HG03175 (cell line): ENCODE measurements at regions not wholly inside any gene's neighbourhood (a gene's known extent, or its start where the extent isn't known, plus 50 kb on each side); places are given as distances from the start of the nearest gene placed in this dataset.
"Not testable (repeated sequence)": the region's sequence is repeated elsewhere in the genome, so short reads cannot be mapped to it uniquely, and the experiment has no call there.

Experiments used
- ATAC-seq: cut with Tn5 transposase; IDR thresholded peaks from one replicate; pipeline ENCODE4 v1.9.1; 2021; ENCODE audit warnings: mild to moderate bottlenecking, moderate library complexity; ENCODE audit not compliant: unreplicated experiment

DNA sequence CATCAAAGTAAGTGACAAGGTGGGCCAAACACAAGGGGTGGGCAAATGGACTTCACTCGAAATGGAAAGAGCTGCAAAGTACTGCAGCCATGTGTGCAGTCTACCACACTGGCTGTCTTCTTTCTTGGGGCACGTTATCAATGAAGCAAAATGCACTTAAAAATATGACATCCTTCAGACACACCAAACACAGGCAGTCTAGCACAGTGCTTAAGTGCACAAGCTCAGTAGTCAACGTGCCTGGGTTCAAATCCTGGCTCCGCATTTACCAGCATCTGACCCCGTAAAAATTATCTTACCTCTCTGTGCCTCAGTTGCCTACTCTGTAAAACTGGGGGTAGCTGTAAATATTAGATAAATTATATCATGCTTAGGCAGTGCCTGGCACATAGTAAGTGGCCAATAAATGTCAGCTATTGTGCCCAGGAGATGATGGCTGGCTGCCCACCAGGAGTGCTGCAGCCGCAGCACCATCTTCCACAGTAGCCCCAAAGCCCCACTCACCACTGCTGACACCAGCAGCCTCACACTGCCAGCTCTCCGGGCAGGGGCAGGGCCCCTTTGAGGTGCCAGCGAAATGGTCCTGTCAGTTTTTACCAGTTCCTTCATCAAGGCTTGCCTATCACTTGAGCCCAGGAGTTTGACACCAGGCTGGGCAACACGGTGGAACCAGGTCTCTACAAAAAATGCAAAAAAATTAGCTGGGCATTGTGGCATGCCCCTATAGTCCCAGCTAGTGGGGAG, 121.8 kb upstream of the SLC1A4 start:
- no peak for ATAC-seq

DNA sequence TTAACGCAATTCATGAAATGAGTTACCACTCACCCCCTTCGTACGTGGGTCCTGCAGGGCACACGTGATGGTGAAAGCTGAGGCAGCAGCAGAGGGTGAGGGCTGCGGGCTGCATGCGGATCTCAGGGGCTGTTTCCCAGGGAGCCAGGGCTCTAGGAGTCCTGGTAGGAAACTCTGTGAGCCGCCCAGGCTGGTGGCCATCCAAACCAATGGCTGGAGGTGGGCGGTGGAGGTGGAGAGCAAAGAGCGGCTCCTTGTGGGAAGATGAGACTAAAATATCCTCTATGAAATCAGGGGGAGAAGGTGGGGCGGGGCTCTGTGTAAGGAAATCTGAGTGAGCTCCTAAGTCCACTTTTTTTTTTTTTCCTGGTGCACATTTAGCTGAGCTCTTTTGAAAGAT, 120.1 kb upstream of the SLC1A4 start:
- no peak for ATAC-seq

DNA sequence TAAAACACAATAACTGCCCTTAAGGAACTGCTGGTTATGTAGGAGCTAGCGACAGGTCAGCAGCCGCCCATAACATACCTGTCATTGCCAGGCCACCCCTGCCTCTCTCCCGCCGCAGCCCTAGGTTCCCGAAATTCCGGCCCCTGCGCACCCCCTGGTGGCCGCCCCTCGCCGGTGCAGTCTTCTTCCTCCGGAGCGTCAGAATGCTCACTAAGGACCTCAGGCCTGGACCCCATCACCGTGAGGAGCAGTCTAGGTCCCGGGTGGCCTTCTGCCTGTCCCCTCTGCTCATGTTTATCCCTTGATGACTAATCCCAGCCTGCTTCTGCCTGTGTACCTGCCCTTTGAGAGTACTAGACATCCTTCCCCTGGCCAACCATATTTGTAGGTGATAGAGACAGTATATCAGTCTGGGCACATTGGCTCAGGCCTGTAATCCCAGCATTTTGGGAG, 115.7 kb upstream of the SLC1A4 start:
- ATAC-seq = peak; percentile 89

DNA sequence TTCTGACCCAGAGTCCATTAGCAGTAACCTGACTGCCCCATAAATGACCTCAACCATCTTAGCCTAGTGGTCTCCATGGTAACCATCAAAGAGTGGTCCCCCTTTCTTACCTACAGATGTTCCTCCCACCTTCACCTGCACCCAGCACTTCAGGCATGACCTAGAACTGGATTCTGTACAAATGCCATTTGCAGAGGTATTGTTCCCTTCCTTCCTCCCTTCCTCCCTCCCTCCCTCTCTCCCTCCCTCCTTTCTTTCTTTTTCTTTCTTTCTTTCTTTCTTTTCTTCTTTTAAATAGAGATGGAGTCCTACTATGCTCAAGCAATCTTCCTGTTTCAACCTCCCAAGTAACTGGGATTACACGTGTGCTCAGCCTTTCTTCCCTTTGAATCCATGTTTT, 114.6 kb upstream of the SLC1A4 start:
- no peak for ATAC-seq

DNA sequence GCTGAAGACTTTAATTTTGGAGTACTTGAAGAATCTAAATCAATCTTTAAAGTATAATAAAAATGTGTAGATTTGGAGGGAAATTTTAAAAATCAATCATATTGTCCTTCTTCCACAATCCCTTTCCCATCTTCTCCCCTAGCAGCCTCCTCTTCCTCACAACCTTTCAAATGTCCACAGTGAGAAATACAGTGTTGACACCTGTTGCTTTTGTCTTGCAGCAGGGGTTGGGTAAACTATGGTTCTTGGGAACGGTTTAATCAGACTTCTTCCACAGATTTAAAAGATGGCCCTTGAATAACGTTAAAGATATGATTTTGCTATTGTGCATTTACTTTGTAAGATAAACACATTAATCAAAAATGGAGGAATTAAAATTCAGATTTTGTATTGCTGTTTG, 113.8 kb upstream of the SLC1A4 start:
- no peak for ATAC-seq

DNA sequence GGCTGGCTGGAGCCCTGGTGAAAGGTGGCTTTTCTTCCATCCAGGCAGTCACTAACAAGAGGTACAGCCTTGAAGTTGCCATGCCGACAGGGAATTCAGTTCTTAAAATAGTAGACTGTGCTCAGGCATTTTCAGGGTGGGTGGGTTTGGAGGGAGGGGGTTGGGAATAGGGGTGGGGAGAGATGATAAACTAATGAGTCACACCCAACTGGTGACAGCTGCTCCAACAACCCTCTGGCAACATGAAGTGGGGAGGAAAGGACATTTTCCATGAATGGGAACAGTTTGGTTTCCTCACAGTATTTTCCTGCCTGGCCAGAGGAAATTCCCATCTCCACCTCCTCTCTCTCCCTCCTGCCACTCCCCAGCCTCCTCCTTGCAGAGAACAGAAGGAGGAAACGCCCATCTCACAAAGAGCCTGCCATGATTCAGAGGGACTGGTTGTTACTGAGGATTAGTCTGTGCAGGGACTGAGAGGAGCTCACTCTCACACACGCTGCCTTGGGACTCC, 113.0 kb upstream of the SLC1A4 start:
- ATAC-seq = no peak

DNA sequence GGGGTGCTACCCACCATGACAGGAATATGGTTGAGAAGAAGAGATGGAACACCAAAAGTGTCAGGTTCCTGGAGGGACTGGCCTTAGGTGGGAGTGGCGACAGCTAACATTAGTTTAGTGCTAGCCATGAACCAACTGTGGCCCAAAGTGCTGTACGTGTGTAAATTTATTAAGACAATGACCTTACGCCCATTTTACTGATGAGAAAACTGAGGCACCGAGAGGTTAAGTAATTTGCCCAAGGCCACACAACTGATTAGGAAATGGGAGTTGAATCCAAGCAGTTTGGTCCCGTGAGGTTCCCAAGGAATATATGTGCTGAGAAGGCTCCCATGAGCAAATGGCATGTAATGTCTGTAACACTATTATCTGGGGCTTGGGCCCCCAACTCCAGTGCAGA, 109.5 kb upstream of the SLC1A4 start:
- no peak for ATAC-seq

DNA sequence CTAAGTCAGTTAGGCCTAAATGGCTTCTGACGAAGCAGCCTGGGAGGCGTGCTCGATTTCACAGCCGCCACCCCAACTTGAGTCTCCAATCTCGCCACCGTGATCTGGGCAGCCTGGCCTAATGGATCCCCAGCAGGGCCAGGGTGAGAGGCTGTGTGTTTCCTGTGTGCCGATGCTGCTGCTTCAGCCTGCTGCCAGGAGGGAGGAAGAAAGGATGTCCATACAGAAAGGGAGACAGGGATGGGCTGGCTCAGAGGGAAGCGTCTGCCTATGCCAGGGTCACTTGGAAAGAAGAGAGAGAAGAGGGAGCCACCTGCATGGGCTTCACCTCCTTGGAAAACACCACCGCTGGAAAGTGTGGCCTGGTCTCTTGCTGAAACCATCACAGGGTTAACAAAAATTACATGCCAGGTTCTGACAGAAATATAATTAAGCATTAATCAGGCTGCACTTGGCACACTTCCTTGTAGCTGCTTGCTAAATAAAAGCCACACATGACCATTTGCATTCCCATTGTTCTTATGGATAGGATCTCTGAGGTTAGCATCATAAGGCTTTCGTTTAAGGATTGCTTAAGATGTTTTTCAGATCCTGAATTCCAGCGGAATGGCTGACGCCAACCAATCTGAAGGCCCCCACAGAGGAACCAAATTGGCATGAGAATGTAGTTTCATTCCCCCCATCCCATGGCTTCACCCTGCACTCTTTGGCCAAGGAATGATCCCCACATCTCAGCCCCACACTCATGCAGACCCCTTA, 108.8 kb upstream of the SLC1A4 start:
- ATAC-seq = no peak

DNA sequence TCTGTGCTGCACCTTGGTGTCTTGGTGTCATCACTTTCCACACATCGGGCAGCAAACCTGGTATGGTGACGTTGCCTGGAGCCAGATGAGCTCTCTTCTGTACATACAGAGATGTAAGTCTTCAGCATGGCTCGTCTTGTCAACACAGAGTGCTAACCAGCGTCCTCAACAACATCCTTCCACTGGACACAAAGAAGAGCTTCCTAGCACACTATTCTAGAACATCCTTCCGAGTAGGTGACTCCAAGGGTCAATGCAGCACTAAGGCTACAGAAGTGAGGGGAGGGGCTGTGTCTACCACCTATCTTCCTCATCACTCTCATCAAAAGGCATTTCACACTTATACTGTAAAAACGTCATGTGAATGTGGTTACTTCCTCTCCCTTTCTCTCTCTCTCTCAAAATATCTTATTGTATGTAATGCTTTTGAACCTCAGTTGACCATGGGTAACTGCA, 108.1 kb upstream of the SLC1A4 start:
- ATAC-seq = no peak

DNA sequence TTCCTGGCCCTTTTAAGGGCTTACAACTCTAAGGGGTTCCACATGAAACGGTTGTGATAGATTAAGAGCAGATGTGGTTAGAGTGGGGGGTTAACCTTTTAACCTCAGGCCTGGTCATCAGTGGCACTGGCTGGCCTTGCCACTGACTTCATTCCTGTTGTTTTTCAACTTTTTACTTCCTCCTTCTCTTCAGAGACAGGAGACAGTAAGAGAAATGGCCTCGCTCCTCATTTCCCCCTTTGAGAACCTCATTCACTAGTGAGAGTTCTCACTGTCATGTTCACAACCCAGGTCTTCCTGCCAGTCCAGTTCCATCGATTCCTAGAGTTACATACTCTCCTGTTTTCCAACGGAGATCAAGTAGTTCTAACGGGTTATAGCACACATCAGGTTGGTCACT, 101.6 kb upstream of the SLC1A4 start:
- no peak for ATAC-seq

DNA sequence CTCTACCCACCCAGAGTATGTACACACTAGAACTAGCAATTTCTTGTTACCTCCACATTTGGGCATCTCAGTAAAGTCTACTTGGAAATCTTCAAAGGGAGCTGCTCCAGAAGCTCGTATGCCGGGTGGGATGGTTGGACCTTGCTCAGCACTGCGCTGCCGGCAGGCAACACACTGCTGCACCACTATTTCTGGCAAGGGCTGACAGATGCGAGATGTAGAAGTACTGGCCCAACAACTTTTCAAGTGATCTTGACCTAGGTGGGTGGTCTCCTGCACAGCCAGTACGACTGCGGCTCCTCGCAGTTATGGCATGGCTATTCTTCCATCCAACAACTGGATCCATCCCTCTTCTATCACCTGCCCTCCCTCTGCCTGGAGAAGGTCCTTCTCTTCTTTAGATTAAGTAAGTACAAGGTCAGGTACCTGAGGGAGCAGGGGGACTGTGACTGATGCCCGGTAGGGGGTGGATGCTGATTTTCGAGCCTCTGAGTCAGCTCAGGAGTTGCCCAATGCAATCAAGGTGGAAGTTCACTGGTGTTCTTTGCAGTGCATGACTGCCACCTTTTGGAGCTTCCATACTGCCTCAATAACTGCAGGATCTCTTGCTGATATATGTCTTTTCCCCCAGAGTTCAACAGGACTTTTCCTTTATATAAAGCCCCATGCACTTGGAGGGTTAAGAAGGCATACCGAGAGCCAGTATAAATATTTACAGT, 100.4 kb upstream of the SLC1A4 start:
- ATAC-seq = no peak

DNA sequence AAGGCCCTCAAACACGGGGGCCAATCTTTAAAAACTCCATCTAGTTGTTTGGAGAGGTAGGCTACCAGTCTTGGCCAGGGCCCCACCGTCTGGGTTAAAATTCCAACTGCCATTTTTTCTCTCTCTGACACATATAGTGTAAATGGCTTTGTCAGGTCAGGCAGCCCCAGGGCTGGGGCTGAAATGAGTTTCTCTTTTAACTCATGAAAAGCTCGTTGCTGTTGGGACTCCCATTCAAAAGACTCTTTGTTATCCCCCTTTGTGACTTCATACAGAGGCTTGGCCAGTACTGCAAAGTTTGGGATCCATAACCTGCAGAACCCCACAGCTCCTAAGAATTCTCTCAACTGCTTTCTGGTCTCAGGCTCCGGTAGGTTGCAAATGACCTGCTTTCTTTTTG, 99.4 kb upstream of the SLC1A4 start:
- ATAC-seq = no peak

DNA sequence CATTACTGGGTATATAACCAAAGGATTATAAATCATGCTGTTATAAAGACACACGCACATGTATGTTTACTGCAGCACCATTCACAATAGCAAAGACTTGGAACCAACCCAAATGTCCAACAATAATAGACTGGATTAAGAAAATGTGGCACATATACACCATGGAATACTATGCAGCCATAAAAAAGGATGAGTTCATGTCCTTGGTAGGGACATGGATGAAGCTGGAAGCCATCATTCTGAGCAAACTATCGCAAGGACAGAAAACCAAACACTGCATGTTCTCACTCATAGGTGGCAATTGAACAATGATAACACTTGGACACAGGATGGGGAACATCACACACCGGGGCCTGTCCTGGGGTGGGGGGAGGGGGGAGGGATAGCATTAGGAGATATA, 92.6 kb upstream of the SLC1A4 start:
- not testable (repeated sequence) for ATAC-seq

DNA sequence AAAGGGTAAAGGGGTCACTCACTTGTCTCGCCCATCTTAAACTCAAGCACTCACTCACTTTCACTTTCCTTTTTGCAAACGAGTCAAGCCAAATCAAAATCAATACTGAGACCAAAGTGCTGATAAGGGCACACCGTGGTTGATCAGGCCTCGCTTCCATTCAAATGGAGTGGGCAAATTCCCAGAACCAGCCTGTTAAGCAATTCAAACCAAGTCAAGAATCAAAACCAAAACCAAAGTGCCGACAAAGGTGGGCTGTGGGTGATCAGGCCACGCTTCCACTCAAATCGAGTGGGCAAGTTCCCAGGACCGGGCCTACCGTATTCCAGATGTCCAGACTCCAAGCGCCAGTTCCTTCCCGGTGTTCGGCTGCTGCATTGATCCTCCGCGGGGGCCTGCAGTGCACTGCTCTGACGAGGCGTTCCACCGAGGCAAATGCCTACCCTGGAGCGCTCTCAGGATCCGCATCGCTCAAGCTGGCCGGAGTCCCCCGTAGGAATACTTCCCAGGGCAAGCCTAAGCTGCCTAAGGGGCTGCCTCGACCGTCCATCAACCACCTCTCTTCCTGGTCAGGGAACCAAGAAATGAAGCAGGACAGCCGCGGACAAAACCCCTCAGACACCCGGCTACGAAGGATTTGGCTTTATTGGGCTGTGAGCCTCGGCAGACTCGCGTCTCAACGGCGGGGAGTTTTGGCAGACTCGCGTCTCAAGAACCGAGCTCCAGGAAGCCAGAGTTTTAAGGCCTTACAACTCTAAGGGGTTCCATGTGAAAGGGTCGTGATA, 89.9 kb upstream of the SLC1A4 start:
- ATAC-seq = no peak

DNA sequence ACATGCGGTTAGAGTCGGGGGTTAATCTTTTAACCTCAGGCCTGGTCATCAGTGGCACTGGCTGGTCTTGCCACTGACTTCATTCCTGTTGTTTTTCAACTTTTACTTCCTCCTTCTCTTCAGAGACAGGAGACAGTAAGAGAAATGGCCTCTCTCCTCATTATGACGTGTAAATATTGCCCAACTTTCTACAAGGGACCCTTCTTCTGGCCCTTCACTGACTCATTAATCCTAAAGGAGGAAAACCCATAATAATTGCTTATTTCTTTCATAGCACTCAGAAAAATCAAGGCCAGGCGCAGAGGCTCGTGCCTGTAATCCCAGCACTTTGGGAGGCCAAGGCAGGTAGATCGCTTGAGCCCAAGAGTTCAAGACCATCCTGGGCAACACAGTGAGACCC, 89.3 kb upstream of the SLC1A4 start:
- not testable (repeated sequence) for ATAC-seq

DNA sequence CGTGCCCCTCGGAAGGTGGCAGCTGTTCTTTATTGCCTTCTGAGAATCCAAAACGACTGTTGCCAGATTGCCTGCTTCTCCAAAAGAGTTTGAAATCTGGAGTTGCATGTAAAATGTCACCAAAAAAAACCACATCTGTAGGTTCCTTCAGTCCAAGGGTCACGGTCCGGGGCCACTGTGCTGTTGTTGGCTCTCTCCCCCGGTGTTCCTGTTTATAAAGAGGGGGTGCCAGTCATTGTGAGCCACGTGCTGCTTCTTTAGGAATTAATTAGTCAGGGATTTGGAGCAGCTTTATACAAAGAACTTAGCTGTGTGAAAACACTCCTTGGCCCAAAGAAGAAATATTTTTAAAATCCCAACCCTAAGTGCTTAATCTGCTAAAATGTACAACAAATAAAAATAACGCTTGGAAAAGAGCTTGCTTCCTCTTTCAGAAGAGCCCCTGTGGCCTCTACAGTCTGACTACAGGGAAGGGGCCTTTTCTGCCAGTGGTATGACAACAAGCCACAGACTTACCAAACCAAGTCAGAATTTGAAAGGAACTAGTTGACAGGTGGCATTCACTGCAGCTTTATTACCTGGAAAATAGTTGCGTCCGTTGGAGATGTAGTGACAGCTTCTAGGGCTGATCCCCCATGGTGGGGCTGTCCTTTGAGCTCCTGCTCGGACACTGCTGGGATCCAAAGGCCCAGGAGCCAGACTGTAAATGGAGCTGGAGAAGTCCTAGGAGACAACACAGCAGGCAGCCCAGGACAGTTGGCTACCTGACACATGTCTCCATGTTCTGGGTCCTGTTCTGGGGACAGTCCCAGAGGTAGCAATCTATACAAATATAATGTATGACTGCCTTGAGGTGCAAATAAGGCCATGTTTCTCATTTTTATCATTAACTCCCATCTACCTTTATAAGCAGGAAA, 84.5 kb upstream of the SLC1A4 start:
- ATAC-seq = no peak

DNA sequence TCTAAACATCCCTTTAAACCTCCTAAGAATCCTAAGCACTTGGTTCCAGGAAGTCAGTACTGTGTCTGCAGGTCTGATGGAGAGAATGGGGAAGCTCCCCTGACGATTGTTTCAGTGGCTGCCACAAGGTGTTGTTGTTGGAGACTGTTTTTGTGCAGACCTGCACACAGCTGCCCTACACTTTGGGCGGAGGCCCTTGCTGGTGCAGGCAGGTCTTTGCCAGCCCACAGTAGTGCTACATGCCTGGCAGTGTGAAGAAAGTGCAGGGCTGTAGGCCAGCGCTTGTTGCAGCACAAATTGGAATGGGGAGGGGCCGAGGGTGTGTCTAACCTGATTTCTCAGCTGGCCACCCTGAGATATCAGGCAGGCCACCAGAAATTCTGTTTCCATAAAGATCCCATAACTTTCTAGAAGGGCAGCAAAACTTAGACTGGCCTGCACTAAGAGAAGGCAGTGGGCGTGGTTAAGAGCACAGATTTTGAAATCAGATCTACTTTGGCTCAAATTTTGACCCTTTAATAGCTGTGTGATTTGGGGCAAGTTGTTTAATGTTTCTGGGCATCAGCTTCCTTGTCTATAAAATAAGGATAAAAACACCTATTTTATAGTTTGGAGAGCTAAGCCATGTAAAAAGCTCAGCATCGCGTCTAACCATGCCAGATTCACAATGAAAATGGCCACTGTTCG, 83.7 kb upstream of the SLC1A4 start:
- ATAC-seq = no peak

DNA sequence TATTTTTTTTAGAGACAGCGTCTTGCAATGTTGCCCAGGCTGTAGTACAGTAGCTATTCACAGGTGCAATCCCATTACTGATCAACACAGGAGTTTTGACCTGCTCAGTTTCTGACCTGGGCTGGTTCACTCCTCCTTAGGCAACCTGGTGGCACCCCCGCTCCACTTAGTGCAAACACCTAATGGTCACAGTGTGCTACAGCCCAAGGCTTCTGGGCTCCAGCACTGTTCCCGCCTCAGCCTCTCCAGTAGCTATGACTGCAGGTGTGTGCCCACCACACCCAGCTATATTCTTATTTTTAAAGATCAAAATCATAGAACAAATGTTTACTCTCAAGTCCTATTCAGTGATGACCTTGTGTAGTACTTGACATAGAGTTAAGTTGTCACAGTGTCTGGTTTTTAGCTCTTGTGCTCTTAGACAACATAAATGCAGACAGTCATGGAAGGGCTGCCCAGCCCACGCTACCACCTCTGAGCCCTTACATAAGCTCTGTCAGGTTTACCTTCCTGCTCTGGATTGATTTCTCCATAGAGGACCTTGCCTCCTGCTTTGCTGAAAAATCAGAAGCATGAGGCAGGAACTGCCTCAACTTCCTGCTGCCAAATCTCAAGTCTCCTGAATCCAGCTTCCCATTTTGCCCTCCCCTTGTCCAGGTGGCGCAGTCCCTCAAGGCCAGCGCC, 82.2 kb upstream of the SLC1A4 start:
- no peak for ATAC-seq

DNA sequence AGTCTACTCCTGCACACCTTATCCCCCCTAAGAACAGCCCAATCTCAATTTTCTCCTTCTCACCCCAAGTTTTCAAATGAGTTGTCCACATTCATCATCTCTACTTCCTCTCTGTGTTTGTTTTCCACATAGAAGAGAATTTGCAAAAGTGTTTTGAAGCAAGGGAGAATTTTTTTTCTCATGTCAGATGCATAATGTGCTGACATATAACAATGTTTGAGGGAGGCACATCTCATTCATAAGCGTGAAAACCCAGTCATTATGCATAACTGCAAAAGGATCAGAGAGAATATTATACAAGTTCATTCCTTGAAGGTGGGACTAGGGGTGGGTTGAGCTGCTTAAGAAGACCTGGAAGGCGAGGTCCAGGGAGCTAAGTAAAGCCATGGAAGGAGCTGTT, 80.8 kb upstream of the SLC1A4 start:
- ATAC-seq = no peak
